H9 (cell line): ENCODE measurements at regions not wholly inside any gene's neighbourhood (a gene's known extent, or its start where the extent isn't known, plus 50 kb on each side); places are given as distances from the start of the nearest gene placed in this dataset.

Experiments
- DNase-seq: peaks from one replicate; pipeline ENCODE4 v3.0.0-alpha.2; 2017
- H2AFZ ChIP-seq: one replicate; pipeline ENCODE4 v1.6.1; 2013; ENCODE audit warnings: mild to moderate bottlenecking, low read length, control low read depth, moderate library complexity
- H2AK5ac ChIP-seq: 2 replicates; pipeline ENCODE4 v1.6.1; 2013; ENCODE audit warnings: low read length, control low read depth, mixed read lengths; ENCODE audit not compliant: insufficient read length
- H2BK120ac ChIP-seq: one replicate; pipeline ENCODE4 v1.6.1; 2013; ENCODE audit warnings: low read depth, mild to moderate bottlenecking, low read length, control low read depth, inconsistent platforms; ENCODE audit not compliant: poor library complexity, severe bottlenecking
- H2BK12ac ChIP-seq: 2 replicates; pipeline ENCODE4 v1.6.1; 2013; ENCODE audit warnings: low read length, control low read depth, mixed read lengths, low read depth; ENCODE audit not compliant: insufficient read length
- H2BK15ac ChIP-seq: 2 replicates; pipeline ENCODE4 v1.6.1; 2013; ENCODE audit warnings: low read depth, low read length, control low read depth
- H2BK20ac ChIP-seq: one replicate; pipeline ENCODE4 v1.6.1; 2013; ENCODE audit warnings: low read depth, mild to moderate bottlenecking, low read length, control low read depth, inconsistent platforms; ENCODE audit not compliant: poor library complexity, severe bottlenecking
- H2BK5ac ChIP-seq: 2 replicates; pipeline ENCODE4 v1.6.1; 2013; ENCODE audit warnings: low read length, control low read depth, mixed read lengths; ENCODE audit not compliant: insufficient read length
- H3K14ac ChIP-seq: 2 replicates; pipeline ENCODE4 v1.6.1; 2013; ENCODE audit warnings: low read length, control low read depth; ENCODE audit not compliant: insufficient read depth
- H3K18ac ChIP-seq: 2 replicates; pipeline ENCODE4 v1.6.1; 2013; ENCODE audit warnings: low read depth, mild to moderate bottlenecking, mixed read lengths, low read length, control low read depth; ENCODE audit not compliant: insufficient read length
- H3K23ac ChIP-seq: 2 replicates; pipeline ENCODE4 v1.6.1; 2013; ENCODE audit warnings: low read length, control low read depth, mixed read lengths, low read depth; ENCODE audit not compliant: insufficient read length
- H3K23me2 ChIP-seq: 2 replicates; pipeline ENCODE4 v1.6.1; 2013; ENCODE audit warnings: low read depth, mild to moderate bottlenecking, mixed read lengths, low read length, control low read depth; ENCODE audit not compliant: insufficient read length, poor library complexity, severe bottlenecking
- H3K27ac ChIP-seq: 2 replicates; pipeline ENCODE4 v1.5.1; 2013; ENCODE audit warnings: low read length, control low read depth, mixed read lengths, low read depth; ENCODE audit not compliant: insufficient read length
- H3K27me3 ChIP-seq: 2 replicates; pipeline ENCODE4 v1.6.1; 2013; ENCODE audit warnings: low read length, control low read depth, inconsistent platforms; ENCODE audit not compliant: insufficient read depth
- H3K4ac ChIP-seq: 2 replicates; pipeline ENCODE4 v1.6.1; 2013; ENCODE audit warnings: low read depth, mild to moderate bottlenecking, control low read depth, inconsistent platforms, low read length, moderate library complexity
- H3K4me1 ChIP-seq: 2 replicates; pipeline ENCODE4 v1.6.1; 2013; ENCODE audit warnings: low read length, control low read depth, inconsistent platforms; ENCODE audit not compliant: insufficient read depth
- H3K4me2 ChIP-seq: 2 replicates; pipeline ENCODE4 v1.6.1; 2013; ENCODE audit warnings: low read length, control low read depth, mixed read lengths; ENCODE audit not compliant: insufficient read length, insufficient read depth
- H3K56ac ChIP-seq: 2 replicates; pipeline ENCODE4 v1.6.1; 2013; ENCODE audit warnings: low read depth, mild to moderate bottlenecking, mixed read lengths, low read length, control low read depth; ENCODE audit not compliant: insufficient read length
- H3K79me1 ChIP-seq: 2 replicates; pipeline ENCODE4 v1.6.1; 2013; ENCODE audit warnings: low read depth, mild to moderate bottlenecking, moderate library complexity, low read length, control low read depth, inconsistent platforms; ENCODE audit not compliant: insufficient read depth, poor library complexity, severe bottlenecking
- H3K79me2 ChIP-seq: 2 replicates; pipeline ENCODE4 v1.6.1; 2013; ENCODE audit warnings: low read length, control low read depth, inconsistent platforms; ENCODE audit not compliant: insufficient read depth
- H3K9ac ChIP-seq: 2 replicates; pipeline ENCODE4 v1.6.1; 2013; ENCODE audit warnings: low read length, control low read depth, mixed read lengths; ENCODE audit not compliant: insufficient read length; ENCODE audit errors: extremely low read depth
- H3K9me3 ChIP-seq: one replicate; pipeline ENCODE4 v1.6.1; 2013; ENCODE audit warnings: low read depth, low read length, inconsistent platforms; ENCODE audit not compliant: control insufficient read depth
- H3T11ph ChIP-seq: one replicate; pipeline ENCODE4 v1.6.1; 2013; ENCODE audit warnings: mild to moderate bottlenecking, low read length, control low read depth, inconsistent platforms
- H4K20me1 ChIP-seq: one replicate; pipeline ENCODE4 v1.6.1; 2013; ENCODE audit not compliant: control insufficient read depth, insufficient read length, insufficient read depth
- H4K5ac ChIP-seq: 2 replicates; pipeline ENCODE4 v1.6.1; 2013; ENCODE audit warnings: low read depth, mild to moderate bottlenecking, mixed read lengths, low read length, control low read depth; ENCODE audit not compliant: insufficient read length
- H4K8ac ChIP-seq: replicated peaks from 2 replicates; pipeline ENCODE4 v1.6.1; 2013; ENCODE audit warnings: low read length, control low read depth, mixed read lengths, low read depth; ENCODE audit not compliant: insufficient read length
- H4K91ac ChIP-seq: 2 replicates; pipeline ENCODE4 v1.6.1; 2013; ENCODE audit warnings: low read depth, mild to moderate bottlenecking, moderate library complexity, mixed read lengths, low read length, control low read depth; ENCODE audit not compliant: insufficient read length
- H3K27ac Mint-ChIP-seq, 3 experiments: 2 replicates in 2 of 3; 3 replicates in 1 of 3; pipeline ENCODE4 v1.8.0; 2020 to 2021; ENCODE audit warnings: mixed read lengths in 3 of 3, mild to moderate bottlenecking in 1 of 3, moderate library complexity in 1 of 3
- H3K27me3 Mint-ChIP-seq: 2 replicates; pipeline ENCODE4 v1.8.0; 2021; ENCODE audit warnings: low read depth, mild to moderate bottlenecking, moderate library complexity, mixed read lengths
- H3K36me3 Mint-ChIP-seq, 3 experiments: 2 replicates in 2 of 3; 3 replicates in 1 of 3; pipeline ENCODE4 v1.8.0; 2020 to 2021; ENCODE audit warnings: low read depth in 3 of 3, mixed read lengths in 3 of 3; ENCODE audit not compliant: insufficient read depth in 1 of 3
- H3K4me1 Mint-ChIP-seq, 2 experiments: 2 replicates each; pipeline ENCODE4 v1.8.0; 2020; ENCODE audit warnings: mixed read lengths in 2 of 2
- H3K4me3 Mint-ChIP-seq, 2 experiments: 2 replicates in 1 of 2; 3 replicates in 1 of 2; pipeline ENCODE4 v1.8.0; 2020 to 2021; ENCODE audit warnings: mild to moderate bottlenecking in 2 of 2, mixed read lengths in 2 of 2, moderate library complexity in 1 of 2
- H3K9me3 Mint-ChIP-seq, 2 experiments: 2 replicates in 1 of 2; 3 replicates in 1 of 2; pipeline ENCODE4 v1.8.0; 2020; ENCODE audit warnings: mild to moderate bottlenecking in 2 of 2, mixed read lengths in 2 of 2, moderate library complexity in 1 of 2
- CTCF ChIP-seq: fragments of 200-600 bp; sonication (generic); conservative IDR thresholded peaks from 3 replicates; pipeline ENCODE4 v1.8.0; 2021; ENCODE audit warnings: antibody characterized with exemption, mild to moderate bottlenecking
- WGBS: extraction: QIAGEN DNeasy Blood & Tissue Kit; methylation state at CpG from one replicate; pipeline ENCODE4 v1.1.7; 2013; ENCODE audit warnings: missing lambda C conversion rate, low lambda C conversion rate, mixed read lengths; ENCODE audit not compliant: insufficient read length; ENCODE audit errors: extremely low coverage; 5-methylcytosine and 5-hydroxymethylcytosine counted together

- Histone ChIP-seq H2BK15ac (no peak overlapping the region), H2BK12ac (no peak overlapping the region), H3K9ac (no peak overlapping the region), H3K23me2 (no peaks in the 10 kb centered on the region), H2AFZ (no peak overlapping the region), H4K20me1 (no peaks in the 10 kb centered on the region), H3K9me3 (peaks cover 20% of the 10 kb centered on the region), H3K56ac (no peak overlapping the region), H2BK120ac (no peak overlapping the region), H3T11ph (no peak overlapping the region), H3K27me3 (no peaks in the 10 kb centered on the region), H2BK20ac (no peak overlapping the region), H3K14ac (no peak overlapping the region), H4K8ac (no peak overlapping the region), H3K4me2 (no peak overlapping the region), H3K27ac (no peak overlapping the region), H4K5ac (no peak overlapping the region), H4K91ac (no peak overlapping the region), H3K23ac (no peak overlapping the region), H3K4me1 (no peaks in the 10 kb centered on the region), H2BK5ac (no peak overlapping the region), H3K4ac (no peak overlapping the region), H2AK5ac (no peak overlapping the region), H3K79me1 (no peaks in the 10 kb centered on the region), H3K18ac (no peak overlapping the region), H3K79me2 (no peaks in the 10 kb centered on the region)
- DNase-seq, result no peak
- no CpG with 5 or more reads among the region's 3 CpGs for WGBS
- 0 out of 2 replicates have a peak, but pooled peaks cover 2% of the 10 kb centered on the region for H3K27me3 Mint-ChIP-seq
- no peak overlapping the region for H3K4me3 Mint-ChIP-seq
- no peaks in the 10 kb centered on the region for H3K4me1 Mint-ChIP-seq
- no peak overlapping the region for H3K27ac Mint-ChIP-seq
- TF ChIP-seq CTCF, result no peak
- peaks cover 59 to 77% of the 10 kb centered on the region in 2 experiments for H3K9me3 Mint-ChIP-seq
- H3K36me3 Mint-ChIP-seq, result peaks cover 2 to 9% (median 6%) of the 10 kb centered on the region in 3 experiments; a peak in 4 of 7 replicates
Observed at GRCh38 chrX:56382278-56382677, 150.1 kb downstream of the KLF8 start.
